H9 (cell line): ENCODE measurements at regions not wholly inside any gene's neighbourhood (a gene's known extent, or its start where the extent isn't known, plus 50 kb on each side); places are given as distances from the start of the nearest gene placed in this dataset.

Experiments used
- DNase-seq: peaks from one replicate; pipeline ENCODE4 v3.0.0-alpha.2; 2017
- H2AFZ ChIP-seq: one replicate; pipeline ENCODE4 v1.6.1; 2013; ENCODE audit warnings: mild to moderate bottlenecking, low read length, control low read depth, moderate library complexity
- H2AK5ac ChIP-seq: 2 replicates; pipeline ENCODE4 v1.6.1; 2013; ENCODE audit warnings: low read length, control low read depth, mixed read lengths; ENCODE audit not compliant: insufficient read length
- H2BK120ac ChIP-seq: one replicate; pipeline ENCODE4 v1.6.1; 2013; ENCODE audit warnings: low read depth, mild to moderate bottlenecking, low read length, control low read depth, inconsistent platforms; ENCODE audit not compliant: poor library complexity, severe bottlenecking
- H2BK12ac ChIP-seq: 2 replicates; pipeline ENCODE4 v1.6.1; 2013; ENCODE audit warnings: low read length, control low read depth, mixed read lengths, low read depth; ENCODE audit not compliant: insufficient read length
- H2BK15ac ChIP-seq: 2 replicates; pipeline ENCODE4 v1.6.1; 2013; ENCODE audit warnings: low read depth, low read length, control low read depth
- H2BK20ac ChIP-seq: one replicate; pipeline ENCODE4 v1.6.1; 2013; ENCODE audit warnings: low read depth, mild to moderate bottlenecking, low read length, control low read depth, inconsistent platforms; ENCODE audit not compliant: poor library complexity, severe bottlenecking
- H2BK5ac ChIP-seq: 2 replicates; pipeline ENCODE4 v1.6.1; 2013; ENCODE audit warnings: low read length, control low read depth, mixed read lengths; ENCODE audit not compliant: insufficient read length
- H3K14ac ChIP-seq: 2 replicates; pipeline ENCODE4 v1.6.1; 2013; ENCODE audit warnings: low read length, control low read depth; ENCODE audit not compliant: insufficient read depth
- H3K18ac ChIP-seq: 2 replicates; pipeline ENCODE4 v1.6.1; 2013; ENCODE audit warnings: low read depth, mild to moderate bottlenecking, mixed read lengths, low read length, control low read depth; ENCODE audit not compliant: insufficient read length
- H3K23ac ChIP-seq: 2 replicates; pipeline ENCODE4 v1.6.1; 2013; ENCODE audit warnings: low read length, control low read depth, mixed read lengths, low read depth; ENCODE audit not compliant: insufficient read length
- H3K23me2 ChIP-seq: 2 replicates; pipeline ENCODE4 v1.6.1; 2013; ENCODE audit warnings: low read depth, mild to moderate bottlenecking, mixed read lengths, low read length, control low read depth; ENCODE audit not compliant: insufficient read length, poor library complexity, severe bottlenecking
- H3K27ac ChIP-seq: 2 replicates; pipeline ENCODE4 v1.5.1; 2013; ENCODE audit warnings: low read length, control low read depth, mixed read lengths, low read depth; ENCODE audit not compliant: insufficient read length
- H3K27me3 ChIP-seq: 2 replicates; pipeline ENCODE4 v1.6.1; 2013; ENCODE audit warnings: low read length, control low read depth, inconsistent platforms; ENCODE audit not compliant: insufficient read depth
- H3K4ac ChIP-seq: 2 replicates; pipeline ENCODE4 v1.6.1; 2013; ENCODE audit warnings: low read depth, mild to moderate bottlenecking, control low read depth, inconsistent platforms, low read length, moderate library complexity
- H3K4me1 ChIP-seq: 2 replicates; pipeline ENCODE4 v1.6.1; 2013; ENCODE audit warnings: low read length, control low read depth, inconsistent platforms; ENCODE audit not compliant: insufficient read depth
- H3K4me2 ChIP-seq: 2 replicates; pipeline ENCODE4 v1.6.1; 2013; ENCODE audit warnings: low read length, control low read depth, mixed read lengths; ENCODE audit not compliant: insufficient read length, insufficient read depth
- H3K56ac ChIP-seq: 2 replicates; pipeline ENCODE4 v1.6.1; 2013; ENCODE audit warnings: low read depth, mild to moderate bottlenecking, mixed read lengths, low read length, control low read depth; ENCODE audit not compliant: insufficient read length
- H3K79me1 ChIP-seq: 2 replicates; pipeline ENCODE4 v1.6.1; 2013; ENCODE audit warnings: low read depth, mild to moderate bottlenecking, moderate library complexity, low read length, control low read depth, inconsistent platforms; ENCODE audit not compliant: insufficient read depth, poor library complexity, severe bottlenecking
- H3K79me2 ChIP-seq: 2 replicates; pipeline ENCODE4 v1.6.1; 2013; ENCODE audit warnings: low read length, control low read depth, inconsistent platforms; ENCODE audit not compliant: insufficient read depth
- H3K9ac ChIP-seq: 2 replicates; pipeline ENCODE4 v1.6.1; 2013; ENCODE audit warnings: low read length, control low read depth, mixed read lengths; ENCODE audit not compliant: insufficient read length; ENCODE audit errors: extremely low read depth
- H3K9me3 ChIP-seq: one replicate; pipeline ENCODE4 v1.6.1; 2013; ENCODE audit warnings: low read depth, low read length, inconsistent platforms; ENCODE audit not compliant: control insufficient read depth
- H3T11ph ChIP-seq: one replicate; pipeline ENCODE4 v1.6.1; 2013; ENCODE audit warnings: mild to moderate bottlenecking, low read length, control low read depth, inconsistent platforms
- H4K20me1 ChIP-seq: one replicate; pipeline ENCODE4 v1.6.1; 2013; ENCODE audit not compliant: control insufficient read depth, insufficient read length, insufficient read depth
- H4K5ac ChIP-seq: 2 replicates; pipeline ENCODE4 v1.6.1; 2013; ENCODE audit warnings: low read depth, mild to moderate bottlenecking, mixed read lengths, low read length, control low read depth; ENCODE audit not compliant: insufficient read length
- H4K8ac ChIP-seq: replicated peaks from 2 replicates; pipeline ENCODE4 v1.6.1; 2013; ENCODE audit warnings: low read length, control low read depth, mixed read lengths, low read depth; ENCODE audit not compliant: insufficient read length
- H4K91ac ChIP-seq: 2 replicates; pipeline ENCODE4 v1.6.1; 2013; ENCODE audit warnings: low read depth, mild to moderate bottlenecking, moderate library complexity, mixed read lengths, low read length, control low read depth; ENCODE audit not compliant: insufficient read length
- H3K27ac Mint-ChIP-seq, 3 experiments: 2 replicates in 2 of 3; 3 replicates in 1 of 3; pipeline ENCODE4 v1.8.0; 2020 to 2021; ENCODE audit warnings: mixed read lengths in 3 of 3, mild to moderate bottlenecking in 1 of 3, moderate library complexity in 1 of 3
- H3K27me3 Mint-ChIP-seq: 2 replicates; pipeline ENCODE4 v1.8.0; 2021; ENCODE audit warnings: low read depth, mild to moderate bottlenecking, moderate library complexity, mixed read lengths
- H3K36me3 Mint-ChIP-seq, 3 experiments: 2 replicates in 2 of 3; 3 replicates in 1 of 3; pipeline ENCODE4 v1.8.0; 2020 to 2021; ENCODE audit warnings: low read depth in 3 of 3, mixed read lengths in 3 of 3; ENCODE audit not compliant: insufficient read depth in 1 of 3
- H3K4me1 Mint-ChIP-seq, 2 experiments: 2 replicates each; pipeline ENCODE4 v1.8.0; 2020; ENCODE audit warnings: mixed read lengths in 2 of 2
- H3K4me3 Mint-ChIP-seq, 2 experiments: 2 replicates in 1 of 2; 3 replicates in 1 of 2; pipeline ENCODE4 v1.8.0; 2020 to 2021; ENCODE audit warnings: mild to moderate bottlenecking in 2 of 2, mixed read lengths in 2 of 2, moderate library complexity in 1 of 2
- H3K9me3 Mint-ChIP-seq, 2 experiments: 2 replicates in 1 of 2; 3 replicates in 1 of 2; pipeline ENCODE4 v1.8.0; 2020; ENCODE audit warnings: mild to moderate bottlenecking in 2 of 2, mixed read lengths in 2 of 2, moderate library complexity in 1 of 2
- WGBS: extraction: QIAGEN DNeasy Blood & Tissue Kit; methylation state at CpG from one replicate; pipeline ENCODE4 v1.1.7; 2013; ENCODE audit warnings: missing lambda C conversion rate, low lambda C conversion rate, mixed read lengths; ENCODE audit not compliant: insufficient read length; ENCODE audit errors: extremely low coverage; 5-methylcytosine and 5-hydroxymethylcytosine counted together
- TF ChIP-seq, protein P1 (sequence below): fragments of 200-600 bp; sonication (generic); conservative IDR thresholded peaks from 3 replicates; pipeline ENCODE4 v1.8.0; 2021; ENCODE audit warnings: antibody characterized with exemption, mild to moderate bottlenecking

DNA sequence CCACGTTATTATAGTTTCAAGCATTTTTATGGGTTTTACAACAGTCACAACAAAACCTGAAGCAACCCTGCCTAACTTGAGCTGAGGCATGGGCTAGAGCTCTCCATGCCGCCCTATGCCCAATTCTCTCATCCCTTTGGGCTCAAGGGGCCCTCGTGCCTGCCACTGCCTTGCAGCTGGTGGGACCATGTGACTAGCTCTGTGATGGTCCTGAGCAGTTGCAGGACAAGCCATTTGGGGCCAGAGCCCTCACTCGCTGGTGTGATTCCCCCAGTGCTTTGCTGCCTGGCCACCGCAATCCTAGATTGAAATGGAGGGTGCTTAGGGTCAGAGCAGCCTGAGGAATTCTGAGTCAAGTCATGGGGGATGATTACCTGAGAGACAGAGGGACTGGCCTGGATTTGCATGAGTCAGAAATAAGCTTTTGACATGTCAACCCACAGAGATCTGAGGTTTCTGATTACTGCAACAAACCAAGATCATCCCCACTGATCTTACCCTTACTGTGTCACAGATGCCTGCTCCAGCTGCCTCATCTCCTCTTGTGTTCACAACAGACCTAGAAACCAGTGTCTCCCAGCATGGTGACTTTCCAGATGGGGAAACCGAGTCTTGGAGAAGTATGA, 323.7 kb downstream of the BRD1 start:
- Histone ChIP-seq H4K8ac (no peak overlapping the region), H2AFZ (no peak overlapping the region), H3K27me3 (no peaks in the 10 kb centered on the region), H2BK12ac (no peak overlapping the region), H2BK5ac (no peak overlapping the region), H3K79me1 (no peaks in the 10 kb centered on the region), H4K20me1 (no peaks in the 10 kb centered on the region), H3K23ac (no peak overlapping the region), H2BK20ac (no peak overlapping the region), H3K4me1 (no peaks in the 10 kb centered on the region), H3K4me2 (no peak overlapping the region), H2BK120ac (no peak overlapping the region), H3K18ac (no peak overlapping the region), H3K4ac (no peak overlapping the region), H3K79me2 (no peaks in the 10 kb centered on the region), H3K9ac (no peak overlapping the region), H2AK5ac (no peak overlapping the region), H3K23me2 (no peaks in the 10 kb centered on the region), H4K91ac (no peak overlapping the region), H3T11ph (no peak overlapping the region), H3K9me3 (no peaks in the 10 kb centered on the region), H3K14ac (no peak overlapping the region), H3K56ac (no peak overlapping the region), H2BK15ac (no peak overlapping the region), H3K27ac (no peak overlapping the region), H4K5ac (no peak overlapping the region)
- H3K4me1 Mint-ChIP-seq, result peaks cover 0 to 5% of the 10 kb centered on the region in 2 experiments; a peak in 2 of 4 replicates
- TF ChIP-seq, protein P1, sequence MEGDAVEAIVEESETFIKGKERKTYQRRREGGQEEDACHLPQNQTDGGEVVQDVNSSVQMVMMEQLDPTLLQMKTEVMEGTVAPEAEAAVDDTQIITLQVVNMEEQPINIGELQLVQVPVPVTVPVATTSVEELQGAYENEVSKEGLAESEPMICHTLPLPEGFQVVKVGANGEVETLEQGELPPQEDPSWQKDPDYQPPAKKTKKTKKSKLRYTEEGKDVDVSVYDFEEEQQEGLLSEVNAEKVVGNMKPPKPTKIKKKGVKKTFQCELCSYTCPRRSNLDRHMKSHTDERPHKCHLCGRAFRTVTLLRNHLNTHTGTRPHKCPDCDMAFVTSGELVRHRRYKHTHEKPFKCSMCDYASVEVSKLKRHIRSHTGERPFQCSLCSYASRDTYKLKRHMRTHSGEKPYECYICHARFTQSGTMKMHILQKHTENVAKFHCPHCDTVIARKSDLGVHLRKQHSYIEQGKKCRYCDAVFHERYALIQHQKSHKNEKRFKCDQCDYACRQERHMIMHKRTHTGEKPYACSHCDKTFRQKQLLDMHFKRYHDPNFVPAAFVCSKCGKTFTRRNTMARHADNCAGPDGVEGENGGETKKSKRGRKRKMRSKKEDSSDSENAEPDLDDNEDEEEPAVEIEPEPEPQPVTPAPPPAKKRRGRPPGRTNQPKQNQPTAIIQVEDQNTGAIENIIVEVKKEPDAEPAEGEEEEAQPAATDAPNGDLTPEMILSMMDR, result no peak
- no peaks in the 10 kb centered on the region for H3K36me3 Mint-ChIP-seq
- no peak overlapping the region for H3K4me3 Mint-ChIP-seq
- DNase-seq, result no peak
- no CpG with 5 or more reads among the region's 6 CpGs for WGBS
- H3K27me3 Mint-ChIP-seq, result peaks cover 5% of the 10 kb centered on the region
- no peaks in the 10 kb centered on the region; a peak in 1 of 5 replicates for H3K9me3 Mint-ChIP-seq
- no peak overlapping the region for H3K27ac Mint-ChIP-seq
